Ovary (tissue), 7 donors: ENCODE measurements at regions not wholly inside any gene's neighbourhood (a gene's known extent, or its start where the extent isn't known, plus 50 kb on each side); places are given as distances from the start of the nearest gene placed in this dataset.

Experiments used
- DNase-seq, 5 donors: peaks; one replicate each; pipeline ENCODE4 v3.0.0-alpha.2; 2019 to 2020
- H3K27ac ChIP-seq, 2 donors: fragments of 200-600 bp; one replicate each; pipeline versions ENCODE4 v1.5.1 to v1.8.0; 2019 to 2022
- H3K27me3 ChIP-seq: fragments of 200-600 bp; one replicate; pipeline ENCODE4 v1.8.0; 2022
- H3K36me3 ChIP-seq: fragments of 200-600 bp; sonication (generic); one replicate; pipeline ENCODE4 v1.5.1; 2019
- H3K4me1 ChIP-seq: one replicate; pipeline ENCODE4 v1.8.1; 2013; ENCODE audit warnings: mild to moderate bottlenecking, moderate library complexity; ENCODE audit not compliant: insufficient read depth
- H3K4me3 ChIP-seq: fragments of 200-600 bp; sonication (generic); one replicate; pipeline ENCODE4 v1.5.1; 2017
- H3K9me3 ChIP-seq, 2 donors: fragments of 200-600 bp in 1 of 2; sonication (generic) in 1 of 2; one replicate each; pipeline versions ENCODE4 v1.5.1 to v1.8.1; 2013 to 2019; ENCODE audit warnings: mild to moderate bottlenecking in 1 of 2, moderate library complexity in 1 of 2
- EP300 ChIP-seq: sonication (generic); formaldehyde crosslinking; IDR thresholded peaks from one replicate; pipeline ENCODE4 v1.6.1; 2017; ENCODE audit warnings: antibody characterized with exemption
- POLR2A ChIP-seq: fragments of 450-650 bp; IDR thresholded peaks from one replicate; pipeline ENCODE4 v1.6.1; 2017; ENCODE audit warnings: antibody characterized with exemption, mild to moderate bottlenecking, moderate library complexity
- WGBS, 3 donors: extraction: QIAGEN DNeasy Blood & Tissue Kit in 1 of 3; methylation state at CpG; one replicate each; pipeline versions ENCODE4 v1.1.5 to v1.1.7; 2013 to 2017; 5-methylcytosine and 5-hydroxymethylcytosine counted together
- intact Hi-C, 4 donors: fragments of 100-400 bp; cut with DNase I; formaldehyde crosslinking; loops; one replicate each; pipeline versions ENCODE4 v1.11.0 to v1.15.1; 2022 to 2023
- TF ChIP-seq, protein P1 (sequence below), 3 donors: fragments of 450-650 bp in 2 of 3; fragments of 200-600 bp in 1 of 3; IDR thresholded peaks; one replicate each; pipeline versions ENCODE4 v1.5.1 to v1.8.0; 2016 to 2022; ENCODE audit warnings: antibody characterized with exemption in 3 of 3, mild to moderate bottlenecking in 1 of 3
- donor health status: DM: no; HTN: no; CAD: no; lungs with moderate emphysema.
- donor health status: DM: no; HTN: no; CAD: no.
- donor health status: Bipolar disorder and iron deficiency.
- donor health status: DM: no; HTN: no; CAD: no.
- donor health status: DM: yes; HTN: yes; CAD: no.

DNA sequence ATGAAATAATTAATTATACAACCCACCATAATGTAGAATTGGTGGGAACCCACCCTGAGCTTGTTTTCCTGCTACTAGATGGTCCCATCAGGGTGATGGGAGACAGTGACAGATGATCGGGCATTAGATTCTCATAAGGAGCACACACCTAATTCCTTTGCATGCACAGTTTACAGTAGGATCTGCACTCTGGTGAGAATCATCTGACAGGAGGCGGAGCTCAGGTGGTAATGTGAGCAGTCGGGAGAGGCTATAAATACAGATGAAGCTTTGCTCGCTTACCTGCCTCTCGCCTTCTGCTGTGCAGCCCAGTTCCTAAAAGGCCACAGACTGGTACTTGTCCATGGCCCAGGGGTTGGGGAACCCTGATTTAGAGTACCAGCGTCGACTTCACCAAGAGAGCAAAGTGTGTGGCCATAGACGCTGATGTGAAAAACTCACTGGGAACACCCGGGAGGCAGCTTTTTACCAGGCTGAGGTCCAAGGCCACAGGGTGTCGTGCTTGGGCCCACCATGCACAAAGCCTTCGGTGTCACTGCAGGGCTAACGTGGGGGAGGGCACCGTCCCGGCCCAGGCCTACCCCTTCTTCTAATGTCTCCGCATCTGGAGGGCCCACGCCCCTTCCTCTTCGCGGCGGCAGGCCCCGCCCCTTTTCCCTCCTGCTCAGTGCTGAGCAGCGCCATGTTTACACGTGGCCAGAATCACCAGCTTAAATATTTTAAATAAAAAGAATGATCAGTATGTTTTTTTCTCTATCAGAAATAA is 296.8 kb upstream of the HDAC4 start:
- Histone ChIP-seq H3K4me1 (no peaks in the 10 kb centered on the region), H3K27me3 (no peaks in the 10 kb centered on the region), H3K36me3 (no peaks in the 10 kb centered on the region), H3K4me3 (no peak overlapping the region), H3K27ac (no peak overlapping the region), H3K9me3 (no peaks in the 10 kb centered on the region)
- no peak for TF ChIP-seq EP300
- TF ChIP-seq, protein P1, sequence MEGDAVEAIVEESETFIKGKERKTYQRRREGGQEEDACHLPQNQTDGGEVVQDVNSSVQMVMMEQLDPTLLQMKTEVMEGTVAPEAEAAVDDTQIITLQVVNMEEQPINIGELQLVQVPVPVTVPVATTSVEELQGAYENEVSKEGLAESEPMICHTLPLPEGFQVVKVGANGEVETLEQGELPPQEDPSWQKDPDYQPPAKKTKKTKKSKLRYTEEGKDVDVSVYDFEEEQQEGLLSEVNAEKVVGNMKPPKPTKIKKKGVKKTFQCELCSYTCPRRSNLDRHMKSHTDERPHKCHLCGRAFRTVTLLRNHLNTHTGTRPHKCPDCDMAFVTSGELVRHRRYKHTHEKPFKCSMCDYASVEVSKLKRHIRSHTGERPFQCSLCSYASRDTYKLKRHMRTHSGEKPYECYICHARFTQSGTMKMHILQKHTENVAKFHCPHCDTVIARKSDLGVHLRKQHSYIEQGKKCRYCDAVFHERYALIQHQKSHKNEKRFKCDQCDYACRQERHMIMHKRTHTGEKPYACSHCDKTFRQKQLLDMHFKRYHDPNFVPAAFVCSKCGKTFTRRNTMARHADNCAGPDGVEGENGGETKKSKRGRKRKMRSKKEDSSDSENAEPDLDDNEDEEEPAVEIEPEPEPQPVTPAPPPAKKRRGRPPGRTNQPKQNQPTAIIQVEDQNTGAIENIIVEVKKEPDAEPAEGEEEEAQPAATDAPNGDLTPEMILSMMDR (IDR thresholded peaks at IDR 0.05), result no peak
- no peak for TF ChIP-seq POLR2A
- intact Hi-C loops, result no loop called here
- WGBS, 3 donors, result 67 to 79% (median 70%) methylated on average over 22 of the region's 22 CpGs
- DNase-seq, result no peak

DNA sequence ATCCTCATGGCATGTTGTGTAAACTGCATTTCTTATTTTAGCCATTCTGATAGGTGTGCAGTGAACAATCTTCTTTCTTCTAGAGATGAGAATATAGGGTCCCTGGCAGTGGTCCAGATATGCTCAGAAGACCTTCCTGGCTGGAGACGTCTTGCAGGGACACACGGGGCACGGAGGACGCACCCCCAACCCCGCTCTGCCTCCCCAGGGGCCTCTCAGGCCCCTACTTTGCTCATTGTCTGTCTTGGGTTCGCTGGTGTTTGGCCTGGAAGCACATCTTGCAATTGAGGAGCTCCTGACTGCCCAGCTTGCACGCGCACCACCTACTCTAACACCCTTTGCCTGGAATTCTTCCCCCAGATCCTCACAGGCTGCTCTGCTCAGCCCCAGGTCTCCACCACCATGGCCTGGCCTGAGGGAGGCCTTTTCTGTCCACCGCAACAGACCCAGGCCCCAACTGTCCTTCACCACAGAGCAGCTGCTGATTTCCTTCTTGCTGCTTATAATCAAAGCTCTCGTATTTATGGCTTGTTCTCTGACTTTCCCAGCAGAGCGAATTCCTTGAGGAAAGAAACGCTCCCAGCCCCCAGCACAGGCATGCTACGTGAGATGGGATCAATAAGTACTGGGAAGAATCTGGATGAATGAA is 295.9 kb upstream of the HDAC4 start:
- H3K4me3 ChIP-seq, result no peak overlapping the region
- no peak for DNase-seq
- no peaks in the 10 kb centered on the region for H3K9me3 ChIP-seq
- TF ChIP-seq POLR2A (no peak), EP300 (no peak)
- TF ChIP-seq, protein P1 (IDR thresholded peaks at IDR 0.05), result no peak
- H3K27ac ChIP-seq, result no peak overlapping the region
- no peaks in the 10 kb centered on the region for H3K36me3 ChIP-seq
- 84 to 85% (median 85%) methylated on average over 13 of the region's 13 CpGs for WGBS, 3 donors
- H3K27me3 ChIP-seq, result no peaks in the 10 kb centered on the region
- H3K4me1 ChIP-seq, result no peaks in the 10 kb centered on the region
- intact Hi-C loops, result no loop called here

DNA sequence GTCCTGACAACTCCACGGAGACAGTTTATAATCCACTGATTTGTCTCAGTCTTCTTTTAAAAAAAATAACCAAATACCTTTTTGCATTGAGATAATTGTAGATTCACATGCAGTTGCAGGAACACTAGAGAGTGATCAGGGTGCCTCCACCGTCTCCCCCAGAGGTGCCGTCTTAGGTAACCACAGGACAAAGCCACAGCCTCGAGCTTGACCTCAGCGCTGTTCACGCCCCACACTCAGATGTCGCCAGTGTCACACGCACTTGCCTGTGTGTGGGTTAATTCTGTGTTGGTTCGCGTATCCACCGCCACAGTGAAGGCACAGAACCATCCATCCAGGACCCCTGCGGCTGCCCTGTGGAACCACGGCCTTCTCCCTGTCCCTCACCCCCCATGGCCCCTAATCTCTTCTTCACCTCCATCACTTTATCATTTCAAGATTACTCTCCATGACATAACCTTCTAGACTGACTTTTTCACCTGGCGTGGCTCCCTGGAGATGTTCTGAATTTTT is 295.0 kb upstream of the HDAC4 start:
- no peak overlapping the region for H3K4me3 ChIP-seq
- intact Hi-C loops, result no loop called here
- H3K36me3 ChIP-seq, result no peaks in the 10 kb centered on the region
- TF ChIP-seq POLR2A (no peak), EP300 (no peak)
- TF ChIP-seq, protein P1 (IDR thresholded peaks at IDR 0.05), result no peak
- H3K9me3 ChIP-seq, result no peaks in the 10 kb centered on the region
- no peaks in the 10 kb centered on the region for H3K27me3 ChIP-seq
- no peaks in the 10 kb centered on the region for H3K4me1 ChIP-seq
- DNase-seq, result no peak
- 92 to 95% (median 93%) methylated on average over 14 of the region's 14 CpGs for WGBS, 3 donors
- H3K27ac ChIP-seq, result no peak overlapping the region

DNA sequence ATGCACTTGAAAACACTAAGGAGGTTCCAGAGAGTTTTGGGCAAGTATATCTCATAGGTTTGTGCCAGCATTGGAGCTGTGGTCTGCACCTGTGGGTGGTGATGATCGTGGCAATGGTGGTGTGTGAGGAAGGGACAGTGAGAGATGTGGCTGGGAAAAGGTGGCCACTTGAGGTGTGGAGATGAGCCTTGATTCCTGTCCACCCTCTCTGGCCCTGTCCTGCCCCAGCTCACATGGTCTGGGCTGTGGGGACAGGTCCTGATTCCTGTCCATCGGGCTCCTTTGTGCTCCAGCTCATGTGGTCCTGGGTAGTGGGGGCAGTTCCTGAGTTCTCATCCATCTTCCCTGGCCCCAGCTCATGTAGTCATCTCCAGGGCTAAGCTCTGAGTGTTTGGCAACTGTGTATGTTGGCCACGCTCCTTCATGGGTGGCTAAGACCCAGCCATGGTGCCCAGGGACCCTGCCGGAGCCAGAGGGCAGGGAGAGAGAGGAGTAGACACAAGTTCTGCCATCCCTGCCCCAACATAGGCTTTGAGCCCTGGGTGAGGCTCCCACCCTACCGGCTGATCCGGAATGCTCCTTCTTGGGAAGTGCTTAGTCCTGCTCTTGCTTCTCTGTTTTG is 294.4 kb upstream of the HDAC4 start:
- TF ChIP-seq EP300 (no peak), POLR2A (no peak)
- TF ChIP-seq, protein P1 (IDR thresholded peaks at IDR 0.05), result no peak
- DNase-seq, result no peak
- H3K36me3 ChIP-seq, result no peaks in the 10 kb centered on the region
- H3K27me3 ChIP-seq, result no peaks in the 10 kb centered on the region
- no peak overlapping the region for H3K27ac ChIP-seq
- no peaks in the 10 kb centered on the region for H3K4me1 ChIP-seq
- no peak overlapping the region for H3K4me3 ChIP-seq
- intact Hi-C loops, result no loop called here
- H3K9me3 ChIP-seq, result no peaks in the 10 kb centered on the region
- WGBS, 3 donors, result 86 to 97% (median 93%) methylated on average over 6 of the region's 6 CpGs
